ENCODE measurements at regions not wholly inside any gene's neighbourhood (a gene's known extent, or its start where the extent isn't known, plus 50 kb on each side); places are given as distances from the start of the nearest gene placed in this dataset.

DNA sequence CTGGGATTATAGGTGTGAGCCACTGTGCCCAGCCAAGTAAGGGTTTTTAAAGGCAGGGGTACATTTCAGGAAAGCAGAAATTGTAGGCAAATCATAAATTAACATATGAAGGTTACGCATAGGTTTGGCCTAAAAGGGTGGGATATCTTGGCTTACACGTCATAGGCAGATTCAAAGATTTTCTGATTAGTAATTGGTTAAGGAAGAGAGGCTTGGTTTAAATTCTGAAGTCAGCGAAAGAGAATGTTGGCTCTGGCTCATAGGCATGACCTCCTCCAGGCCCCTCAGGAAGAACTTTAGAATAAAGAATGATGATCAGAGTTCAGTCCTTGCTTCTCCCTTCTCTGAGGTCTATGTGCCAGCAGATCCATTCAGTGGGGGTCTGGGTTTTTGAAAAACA, 124.8 kb upstream of the RBBP6 start:
- DNase-seq, result no peak

GRCh38 chr16:24418733-24419132, 120.6 kb upstream of the RBBP6 start:
- DNase-seq, result no peak

DNA sequence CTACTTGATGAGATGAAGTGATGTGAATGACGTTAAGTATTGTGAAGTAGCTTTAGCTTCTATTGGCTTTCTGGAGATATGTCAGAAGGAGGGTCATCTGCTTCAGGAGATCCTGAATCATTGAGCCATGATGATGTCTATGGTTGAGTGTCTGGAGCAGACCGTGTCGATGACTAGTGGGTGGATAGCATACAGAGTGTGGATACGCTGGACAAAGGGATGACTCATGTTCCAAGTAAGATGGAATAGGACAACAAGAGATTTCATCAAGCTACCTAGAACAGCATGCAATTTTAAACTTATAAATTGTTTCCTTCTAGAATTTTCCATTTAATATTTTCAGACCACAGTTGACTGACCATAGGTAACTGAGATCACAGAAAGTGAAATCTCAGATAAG, 116.1 kb upstream of the RBBP6 start:
- no peak for DNase-seq

DNA sequence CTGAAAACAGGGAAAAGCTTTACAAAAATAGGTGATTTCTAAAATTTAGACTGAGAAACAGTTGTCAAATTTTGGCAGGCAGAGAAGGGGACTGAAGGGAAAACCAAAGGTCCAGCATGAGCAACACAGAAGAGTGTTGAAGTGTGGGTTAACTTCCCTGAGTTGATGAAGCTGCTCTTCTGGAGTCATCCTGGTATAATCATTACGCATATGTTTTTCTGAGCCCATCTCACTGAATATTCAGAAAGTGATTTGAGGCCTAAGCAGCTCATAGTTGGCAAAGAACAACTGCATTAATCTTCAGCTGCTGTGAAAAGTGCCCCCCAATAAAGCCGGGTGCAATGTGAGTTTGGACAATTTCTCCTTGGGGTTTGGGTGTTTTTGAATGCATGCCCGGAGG, 115.0 kb upstream of the RBBP6 start:
- no peak for DNase-seq

GRCh38 chr16:24427840-24428239, 111.5 kb upstream of the RBBP6 start:
- DNase-seq, result no peak

DNA sequence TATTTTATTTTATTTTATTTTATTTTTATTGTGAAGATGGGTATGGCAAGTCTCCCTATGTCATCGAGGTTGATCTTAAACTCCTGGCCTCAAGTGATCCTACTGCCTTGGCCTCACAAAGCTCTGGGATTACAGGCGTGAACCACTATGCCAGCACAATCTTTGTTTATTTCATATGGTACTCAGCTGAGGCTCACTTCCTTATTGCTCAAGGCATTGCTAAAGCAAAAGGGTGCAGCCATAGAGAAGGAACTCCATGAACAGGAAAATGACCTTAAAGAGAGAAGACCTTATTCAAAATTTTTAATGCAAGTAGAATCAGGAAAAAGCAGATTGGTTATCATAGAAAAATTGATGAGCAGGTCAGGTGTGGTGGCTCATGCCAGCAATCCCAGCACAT, 110.6 kb upstream of the RBBP6 start:
- no peak for DNase-seq

DNA sequence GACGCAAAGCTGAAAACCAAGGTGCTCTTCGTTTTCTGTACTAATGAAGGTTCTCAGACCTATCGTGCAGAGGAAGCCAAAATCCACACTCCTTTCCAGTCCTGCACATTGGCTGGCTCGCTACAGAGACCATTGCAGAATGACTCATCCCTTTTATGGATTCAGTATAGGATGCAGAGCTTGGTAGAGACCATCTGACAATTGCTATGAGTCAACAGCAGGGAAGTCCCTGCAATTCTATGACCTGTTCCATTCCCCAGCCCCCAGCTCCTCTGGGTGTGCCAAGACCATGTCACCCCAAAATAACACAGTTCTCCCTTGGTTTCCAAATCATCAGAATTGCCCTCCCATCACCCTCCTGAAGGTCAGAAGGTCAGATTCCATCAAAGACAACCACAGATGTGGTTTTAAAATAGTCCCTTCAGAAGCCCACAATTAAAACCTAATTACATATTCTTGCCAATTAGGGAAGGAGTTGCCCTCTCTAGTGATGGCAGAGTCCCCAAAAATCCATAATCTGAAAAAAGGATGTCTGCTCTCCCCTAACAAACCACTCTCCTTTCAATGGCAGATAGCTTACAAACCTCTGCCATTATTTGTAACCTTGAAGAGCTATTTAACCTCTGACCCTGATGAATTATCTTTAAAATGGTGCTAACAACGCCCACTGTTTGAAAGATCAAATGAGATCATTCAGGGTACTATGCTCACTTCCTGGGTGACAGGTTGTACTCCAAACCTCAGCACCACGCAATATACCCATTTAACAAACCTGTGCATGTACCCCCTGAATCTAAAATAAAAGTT, 108.2 kb upstream of the RBBP6 start:
- no peak for DNase-seq

DNA sequence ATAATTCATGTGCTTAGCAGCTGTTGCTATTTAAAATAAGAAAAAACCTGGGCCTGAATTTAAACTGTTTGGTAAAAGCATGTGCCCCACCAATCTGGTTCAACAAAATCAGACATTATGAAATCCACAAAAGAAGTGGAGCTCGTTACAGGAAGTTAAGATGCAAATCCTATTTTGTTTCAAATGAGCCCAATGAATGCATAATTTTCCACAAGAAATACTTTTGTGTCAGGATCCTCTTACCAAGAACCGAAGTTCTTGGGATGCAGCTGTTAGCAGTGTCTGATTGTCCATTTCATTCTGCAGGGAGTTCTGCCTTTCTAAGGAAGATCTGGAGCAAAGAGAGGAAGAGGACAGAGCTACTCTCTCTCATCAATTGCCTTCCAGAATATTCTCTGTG, 105.7 kb upstream of the RBBP6 start:
- DNase-seq, result no peak

GRCh38 chr16:24440306-24440705, 99.1 kb upstream of the RBBP6 start:
- DNase-seq, result no peak

GRCh38 chr16:24442631-24443030, 96.7 kb upstream of the RBBP6 start:
- no peak for DNase-seq

GRCh38 chr16:24445216-24445615, 94.2 kb upstream of the RBBP6 start:
- no peak for DNase-seq

- DNase-seq, result no peak
These were observed 93.2 kb upstream of the RBBP6 start for GRCh38 chr16:24446189-24446588.

- no peak for DNase-seq
These were observed 86.6 kb upstream of the RBBP6 start for GRCh38 chr16:24452724-24453123.

GRCh38 chr16:24463196-24463945, 76.0 kb upstream of the RBBP6 start:
- DNase-seq, result no peak

GRCh38 chr16:24471561-24472350, 67.6 kb upstream of the RBBP6 start:
- DNase-seq, result peak in 31 of 56 donors; percentile 0 to 64 (median 12)

DNA sequence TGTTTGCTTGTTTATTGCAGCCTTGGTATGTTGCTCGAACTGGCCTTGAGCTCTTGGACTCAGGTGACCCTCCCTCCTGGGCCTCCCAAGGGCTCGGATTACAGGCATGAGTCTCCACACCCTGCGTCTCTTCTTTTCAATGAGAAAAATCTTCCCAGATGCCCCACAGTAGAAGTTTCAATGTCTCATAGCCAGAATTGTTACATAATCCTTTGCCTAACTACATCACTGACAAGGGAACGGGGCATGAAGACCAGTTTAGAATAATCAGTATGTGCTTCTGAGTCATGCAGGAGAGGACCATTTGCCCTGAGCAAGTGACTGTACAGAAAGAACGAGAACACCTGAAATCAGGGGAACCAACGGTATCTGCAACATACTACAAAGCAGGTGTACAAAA, 61.9 kb upstream of the RBBP6 start:
- DNase-seq, result no peak

- no peak for DNase-seq
These were observed 61.0 kb upstream of the RBBP6 start for GRCh38 chr16:24478401-24478800.

DNA sequence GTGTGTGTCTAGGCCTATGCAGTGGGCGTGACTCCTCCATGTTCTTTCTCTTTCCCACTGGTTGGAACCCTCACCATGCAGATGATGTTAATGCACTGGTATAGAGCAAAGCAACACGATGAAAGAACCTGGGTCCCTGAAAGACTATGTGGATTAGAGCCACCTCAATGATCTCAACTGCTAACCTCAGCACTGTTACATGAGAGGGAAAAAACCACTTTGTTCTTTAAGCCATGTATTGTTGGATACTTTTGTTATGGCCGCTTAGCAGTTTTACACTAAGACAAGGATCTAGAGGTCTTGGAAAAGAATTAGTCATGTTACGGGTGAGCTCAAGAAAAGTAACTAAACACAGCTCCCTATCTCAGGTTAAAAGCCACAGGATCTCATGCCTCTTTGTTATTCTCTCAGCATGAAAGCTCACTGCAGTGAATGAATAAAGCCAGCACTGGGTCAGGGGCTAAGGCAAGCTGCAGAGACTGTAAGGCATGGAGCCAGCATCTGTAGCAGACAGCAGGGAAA, 56.6 kb upstream of the RBBP6 start:
- DNase-seq, result no peak

- no peak for DNase-seq
These were observed 51.3 kb upstream of the RBBP6 start for GRCh38 chr16:24488045-24488444.

Measured in amygdala (tissue), 56 donors.